SK-N-SH treated with all-trans-retinoic acid at 6 μM for 48 hours (cell line): ENCODE measurements at regions not wholly inside any gene's neighbourhood (a gene's known extent, or its start where the extent isn't known, plus 50 kb on each side); places are given as distances from the start of the nearest gene placed in this dataset.
A peak's percentile ranks its signal among the peaks of the same experiment; 100 is the strongest.

Source experiments
- ATAC-seq: fragments of 200-7000 bp; cut with Tn5 transposase; 3 replicates; pipeline ENCODE4 v1.9.1; 2020; ENCODE audit warnings: mild to moderate bottlenecking, moderate library complexity
- ARNTL ChIP-seq: fragments of 450-650 bp; formaldehyde crosslinking; IDR thresholded peaks from 2 replicates; pipeline ENCODE4 v1.5.0; 2020; ENCODE audit warnings: low read depth, mild to moderate bottlenecking, moderate library complexity, borderline replicate concordance
- BACH2 ChIP-seq: fragments of 250-450 bp; sonication (Bioruptor Pico); IDR thresholded peaks from 2 replicates; pipeline ENCODE4 v1.9.0; 2021; ENCODE audit warnings: mild to moderate bottlenecking, borderline replicate concordance
- CREB5 ChIP-seq: fragments of 250-450 bp; sonication (Bioruptor Pico); IDR thresholded peaks from 2 replicates; pipeline ENCODE4 v1.5.1; 2020; ENCODE audit warnings: low read depth, mild to moderate bottlenecking, moderate library complexity
- CSDC2 ChIP-seq: fragments of 250-450 bp; sonication (Bioruptor Pico); IDR thresholded peaks from 2 replicates; pipeline ENCODE4 v1.5.0; 2020; ENCODE audit warnings: mild to moderate bottlenecking, moderate library complexity
- CSRNP3 ChIP-seq: fragments of 250-450 bp; sonication (Bioruptor Pico); IDR thresholded peaks from 2 replicates; pipeline ENCODE4 v1.5.1; 2021; ENCODE audit warnings: mild to moderate bottlenecking, moderate library complexity
- ESRRG ChIP-seq: fragments of 250-450 bp; sonication (Bioruptor Pico); IDR thresholded peaks from 2 replicates; pipeline ENCODE4 v1.6.1; 2021; ENCODE audit warnings: mild to moderate bottlenecking
- OSR1 ChIP-seq: fragments of 250-450 bp; sonication (Bioruptor Pico); IDR thresholded peaks from 2 replicates; pipeline ENCODE4 v1.8.0; 2022; ENCODE audit warnings: moderate library complexity, mild to moderate bottlenecking, inconsistent platforms
- PATZ1 ChIP-seq: fragments of 250-450 bp; sonication (Bioruptor Pico); IDR thresholded peaks from 2 replicates; pipeline ENCODE4 v1.8.0; 2020; ENCODE audit warnings: mild to moderate bottlenecking, moderate library complexity, borderline replicate concordance
- PPARA ChIP-seq: fragments of 250-450 bp; sonication (Bioruptor Pico); IDR thresholded peaks from 2 replicates; pipeline ENCODE4 v1.5.0; 2020; ENCODE audit warnings: mild to moderate bottlenecking, borderline replicate concordance
- RARB ChIP-seq: fragments of 250-450 bp; sonication (Bioruptor Pico); IDR thresholded peaks from 2 replicates; pipeline ENCODE4 v1.8.0; 2021; ENCODE audit warnings: mild to moderate bottlenecking, moderate library complexity
- SNAI2 ChIP-seq: fragments of 250-450 bp; sonication (Bioruptor Pico); IDR thresholded peaks from 2 replicates; pipeline ENCODE4 v1.5.0; 2020; ENCODE audit warnings: mild to moderate bottlenecking, moderate library complexity
- TCF4 ChIP-seq: fragments of 250-450 bp; sonication (Bioruptor Pico); IDR thresholded peaks from 2 replicates; pipeline ENCODE4 v1.8.0; 2021; ENCODE audit warnings: mild to moderate bottlenecking, moderate library complexity, borderline replicate concordance
- TOX ChIP-seq: fragments of 250-450 bp; sonication (Bioruptor Pico); IDR thresholded peaks from 2 replicates; pipeline ENCODE4 v1.8.0; 2021; ENCODE audit warnings: mild to moderate bottlenecking, moderate library complexity, borderline replicate concordance
- TSHZ2 ChIP-seq: fragments of 250-450 bp; sonication (Bioruptor Pico); IDR thresholded peaks from 2 replicates; pipeline ENCODE4 v1.5.0; 2020; ENCODE audit warnings: mild to moderate bottlenecking, moderate library complexity
- ZC3H10 ChIP-seq: fragments of 250-450 bp; sonication (Bioruptor Pico); IDR thresholded peaks from 2 replicates; pipeline ENCODE4 v1.5.1; 2021; ENCODE audit warnings: mild to moderate bottlenecking, moderate library complexity
- ZFP3 ChIP-seq: fragments of 250-450 bp; sonication (Bioruptor Pico); IDR thresholded peaks from 2 replicates; pipeline ENCODE4 v1.5.0; 2020; ENCODE audit warnings: mild to moderate bottlenecking, moderate library complexity
- ZFP30 ChIP-seq: fragments of 450-650 bp; formaldehyde crosslinking; IDR thresholded peaks from 2 replicates; pipeline ENCODE4 v1.5.0; 2022; ENCODE audit warnings: mild to moderate bottlenecking, moderate library complexity
- ZNF565 ChIP-seq: fragments of 450-650 bp; formaldehyde crosslinking; conservative IDR thresholded peaks from 2 replicates; pipeline ENCODE4 v1.5.0; 2020; ENCODE audit warnings: low read depth, mild to moderate bottlenecking, moderate library complexity
- ZNF70 ChIP-seq: fragments of 450-650 bp; formaldehyde crosslinking; IDR thresholded peaks from 2 replicates; pipeline ENCODE4 v1.5.0; 2020; ENCODE audit warnings: mild to moderate bottlenecking, moderate library complexity
- ZNF8 ChIP-seq: fragments of 450-650 bp; formaldehyde crosslinking; IDR thresholded peaks from 2 replicates; pipeline ENCODE4 v1.5.0; 2020; ENCODE audit warnings: mild to moderate bottlenecking, moderate library complexity

- TF ChIP-seq ESRRG (CRISPR knock-in tag) (no peak), SNAI2 (no peak), ARNTL (CRISPR knock-in tag) (no peak)
Measured at GRCh38 chr9:82091610-82092009, 103.0 kb downstream of the SPATA31D1 start (continued).

GRCh38 chr9:82101475-82101874, 112.9 kb downstream of the SPATA31D1 start:
- TF ChIP-seq CREB5 (CRISPR knock-in tag) (no peak), CSDC2 (CRISPR knock-in tag) (no peak), TSHZ2 (no peak), ZNF565 (no peak), ESRRG (CRISPR knock-in tag) (no peak), CSRNP3 (CRISPR knock-in tag) (no peak), ZNF70 (CRISPR knock-in tag) (no peak), OSR1 (no peak), BACH2 (CRISPR knock-in tag) (no peak), PPARA (CRISPR knock-in tag) (no peak), ZFP3 (CRISPR knock-in tag) (no peak), RARB (no peak)
- ATAC-seq = no peak

- TF ChIP-seq SNAI2 (no peak), ESRRG (CRISPR knock-in tag) (no peak), TOX (CRISPR knock-in tag) (no peak), CSRNP3 (CRISPR knock-in tag) (peak; percentile 46; the same call in 1 of the 2 replicates), ZFP30 (no peak), TCF4 (peak; percentile 97), CREB5 (CRISPR knock-in tag) (no peak), ZNF8 (CRISPR knock-in tag) (no peak), ARNTL (CRISPR knock-in tag) (no peak), ZC3H10 (no peak), CSDC2 (CRISPR knock-in tag) (no peak), PPARA (CRISPR knock-in tag) (no peak), TSHZ2 (peak; percentile 72; the same call in 1 of the 2 replicates), RARB (no peak), ZNF70 (CRISPR knock-in tag) (no peak), ZFP3 (CRISPR knock-in tag) (no peak), PATZ1 (CRISPR knock-in tag) (no peak)
- ATAC-seq = no peak
Measured at GRCh38 chr9:82104252-82104651, 115.7 kb downstream of the SPATA31D1 start.
